ENCODE measurements at regions not wholly inside any gene's neighbourhood (a gene's known extent, or its start where the extent isn't known, plus 50 kb on each side); places are given as distances from the start of the nearest gene placed in this dataset.

DNA sequence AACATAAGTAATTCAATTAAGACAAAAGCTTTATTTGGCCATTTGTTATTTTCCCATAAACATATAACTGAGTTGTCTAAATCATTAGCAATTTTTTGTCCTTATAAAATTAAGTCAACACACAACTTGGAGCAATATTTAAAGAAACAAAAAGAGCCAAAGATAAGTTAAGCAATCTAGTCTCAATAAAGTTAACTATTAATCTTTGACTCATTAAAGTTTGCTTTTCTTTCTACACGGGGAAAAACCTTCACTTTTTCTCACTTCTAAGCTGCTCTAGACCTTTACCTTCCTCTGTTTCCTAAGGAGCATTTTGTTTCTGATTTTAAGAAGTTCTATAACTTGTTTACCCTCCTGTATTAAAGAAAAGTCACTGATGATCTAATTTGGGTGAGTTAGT, 867.1 kb upstream of the PHF14 start:
- H3K27ac ChIP-seq = peak overlapping the region; percentile 17
- TF ChIP-seq, protein P1, sequence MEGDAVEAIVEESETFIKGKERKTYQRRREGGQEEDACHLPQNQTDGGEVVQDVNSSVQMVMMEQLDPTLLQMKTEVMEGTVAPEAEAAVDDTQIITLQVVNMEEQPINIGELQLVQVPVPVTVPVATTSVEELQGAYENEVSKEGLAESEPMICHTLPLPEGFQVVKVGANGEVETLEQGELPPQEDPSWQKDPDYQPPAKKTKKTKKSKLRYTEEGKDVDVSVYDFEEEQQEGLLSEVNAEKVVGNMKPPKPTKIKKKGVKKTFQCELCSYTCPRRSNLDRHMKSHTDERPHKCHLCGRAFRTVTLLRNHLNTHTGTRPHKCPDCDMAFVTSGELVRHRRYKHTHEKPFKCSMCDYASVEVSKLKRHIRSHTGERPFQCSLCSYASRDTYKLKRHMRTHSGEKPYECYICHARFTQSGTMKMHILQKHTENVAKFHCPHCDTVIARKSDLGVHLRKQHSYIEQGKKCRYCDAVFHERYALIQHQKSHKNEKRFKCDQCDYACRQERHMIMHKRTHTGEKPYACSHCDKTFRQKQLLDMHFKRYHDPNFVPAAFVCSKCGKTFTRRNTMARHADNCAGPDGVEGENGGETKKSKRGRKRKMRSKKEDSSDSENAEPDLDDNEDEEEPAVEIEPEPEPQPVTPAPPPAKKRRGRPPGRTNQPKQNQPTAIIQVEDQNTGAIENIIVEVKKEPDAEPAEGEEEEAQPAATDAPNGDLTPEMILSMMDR (IDR thresholded peaks at IDR 0.05) = no peak
- no peak for TF ChIP-seq ZFX (IDR thresholded peaks at IDR 0.05; ENCODE audit: borderline replicate concordance)

DNA sequence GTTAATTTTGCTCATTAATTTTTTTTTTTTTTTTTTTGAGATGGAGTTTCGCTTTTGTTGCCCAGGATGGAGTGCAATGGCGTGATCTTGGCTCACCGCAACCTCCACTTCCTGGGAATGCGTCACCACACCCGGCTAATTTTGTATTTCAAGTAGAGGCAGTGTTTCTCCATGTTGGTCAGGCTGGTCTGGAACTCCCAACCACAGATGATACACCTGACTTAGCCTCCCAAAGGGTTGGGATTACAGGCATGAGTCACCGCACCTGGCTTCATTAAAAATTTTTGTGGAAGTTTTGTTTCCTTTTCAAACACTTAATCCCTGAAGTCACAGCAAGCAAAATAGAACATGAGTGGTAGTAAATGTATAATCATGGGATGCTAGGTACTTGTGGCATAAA, 857.2 kb upstream of the PHF14 start:
- TF ChIP-seq ZFX (IDR thresholded peaks at IDR 0.05; ENCODE audit: borderline replicate concordance) = no peak
- TF ChIP-seq, protein P1 (IDR thresholded peaks at IDR 0.05) = no peak
- no peak overlapping the region for H3K27ac ChIP-seq

DNA sequence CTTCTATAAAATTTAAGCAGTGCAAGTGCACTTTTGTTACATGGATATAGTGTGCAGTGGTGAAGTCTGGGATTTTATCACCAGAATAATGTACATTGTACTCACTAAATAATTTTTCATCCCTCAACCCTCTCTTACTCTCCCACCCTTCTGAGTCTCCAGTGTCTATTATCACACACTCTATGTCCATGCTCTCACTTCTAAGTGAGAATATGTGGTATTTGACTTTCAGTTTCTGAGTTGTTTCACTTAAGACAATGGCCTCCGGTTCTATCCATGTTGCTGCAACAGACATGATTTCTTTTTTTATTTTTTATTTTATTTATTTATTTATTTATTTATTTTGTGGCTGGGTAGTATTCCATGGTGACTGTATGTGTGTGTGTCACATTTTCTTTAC, 855.9 kb upstream of the PHF14 start:
- TF ChIP-seq, protein P1 (IDR thresholded peaks at IDR 0.05) = no peak
- no peak for TF ChIP-seq ZFX (IDR thresholded peaks at IDR 0.05; ENCODE audit: borderline replicate concordance)

DNA sequence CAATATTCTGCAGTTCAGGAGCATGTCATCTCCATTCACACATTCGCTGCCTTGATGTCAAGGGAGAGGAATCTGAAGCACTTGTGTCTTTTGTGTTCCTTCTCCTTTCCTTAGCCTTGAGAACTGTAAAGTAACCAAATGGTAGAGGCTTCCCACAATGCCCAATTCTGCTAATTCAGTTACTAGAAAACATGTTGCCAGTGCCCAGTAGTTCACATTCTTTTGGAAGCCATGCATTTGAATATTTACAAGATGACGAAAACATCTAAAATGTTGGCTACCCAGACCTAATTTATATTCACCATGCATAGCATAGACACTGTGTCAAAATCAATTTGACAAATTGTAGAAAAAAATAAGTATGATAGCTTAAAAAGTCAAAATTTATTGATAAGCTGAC, 852.7 kb upstream of the PHF14 start:
- H3K27ac ChIP-seq = no peak overlapping the region
- TF ChIP-seq, protein P1 (IDR thresholded peaks at IDR 0.05) = no peak
- no peak for TF ChIP-seq ZFX (IDR thresholded peaks at IDR 0.05; ENCODE audit: borderline replicate concordance)

More for the DNA sequence above, 855.9 kb upstream of the PHF14 start:
- H3K27ac ChIP-seq = no peak overlapping the region

DNA sequence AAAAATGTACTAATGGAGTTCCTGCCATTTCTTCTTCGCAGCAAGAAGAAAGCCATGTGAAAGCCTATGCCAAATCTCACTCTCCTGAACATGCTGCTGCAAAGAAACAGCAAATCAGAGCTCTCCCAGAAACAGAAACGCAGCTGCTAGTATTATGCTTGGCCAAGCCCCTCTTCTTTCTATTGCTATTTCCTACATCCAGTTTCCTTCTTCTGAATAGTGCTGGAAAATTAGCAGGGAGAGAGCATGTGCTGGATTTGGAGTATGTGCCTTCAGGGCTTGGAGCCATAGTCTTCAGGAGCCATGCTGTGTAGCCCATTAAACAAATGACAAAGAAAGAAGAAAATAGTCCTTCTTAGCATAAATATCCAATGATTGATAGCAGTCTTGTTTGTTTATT, 852.0 kb upstream of the PHF14 start:
- TF ChIP-seq ZFX (IDR thresholded peaks at IDR 0.05; ENCODE audit: borderline replicate concordance) = no peak
- TF ChIP-seq, protein P1 (IDR thresholded peaks at IDR 0.05) = no peak
- H3K27ac ChIP-seq = no peak overlapping the region

DNA sequence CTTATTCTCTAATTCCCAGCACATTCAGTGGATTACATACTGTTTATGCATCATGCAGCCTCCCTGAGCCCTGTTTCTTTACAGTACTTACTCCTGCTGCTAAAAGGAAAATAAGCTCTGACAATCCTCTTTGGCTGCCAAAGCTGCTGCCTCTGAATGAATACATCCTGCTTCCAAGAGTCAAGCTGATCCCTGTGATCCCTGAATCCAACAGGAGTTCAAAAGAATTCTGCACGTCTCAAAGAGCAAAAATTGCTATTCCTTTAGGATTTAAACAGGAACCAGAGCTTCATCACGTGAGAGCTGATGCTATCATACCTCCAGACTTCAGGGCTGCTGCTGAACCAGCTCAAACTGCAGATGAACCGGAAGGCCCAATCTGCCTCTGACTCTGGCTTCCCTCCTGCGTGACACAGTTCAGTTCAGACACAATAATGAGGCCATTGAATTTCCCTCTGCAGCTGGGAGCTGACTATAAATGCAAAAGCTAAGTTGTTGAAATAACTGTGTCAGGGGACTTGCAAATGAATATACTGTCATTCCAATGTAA, 851.0 kb upstream of the PHF14 start:
- H3K27ac ChIP-seq = no peak overlapping the region

DNA sequence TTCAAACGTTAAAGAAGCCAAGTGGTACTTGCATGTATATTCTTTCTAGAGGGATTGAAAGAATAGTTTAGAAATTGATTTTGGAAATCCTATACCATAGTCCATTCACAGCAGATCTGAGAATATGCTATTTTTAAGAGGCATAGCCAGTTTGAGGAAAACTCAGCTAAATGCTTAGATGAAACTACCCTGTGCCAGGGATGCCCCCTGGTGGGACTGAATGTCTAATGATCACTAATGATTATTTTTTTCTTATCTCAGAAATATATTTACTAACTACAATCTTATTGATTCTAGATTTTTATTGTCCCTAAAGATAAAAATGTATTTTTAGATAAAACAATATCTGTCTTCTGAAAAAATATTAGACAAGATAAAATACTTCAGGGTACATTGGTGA, 844.9 kb upstream of the PHF14 start:
- no peak overlapping the region for H3K27ac ChIP-seq
- TF ChIP-seq, protein P1 (IDR thresholded peaks at IDR 0.05) = peak; percentile 78
- TF ChIP-seq ZFX (IDR thresholded peaks at IDR 0.05; ENCODE audit: borderline replicate concordance) = no peak

More for the DNA sequence above, 851.0 kb upstream of the PHF14 start:
- TF ChIP-seq, protein P1 (IDR thresholded peaks at IDR 0.05) = no peak
- no peak for TF ChIP-seq ZFX (IDR thresholded peaks at IDR 0.05; ENCODE audit: borderline replicate concordance)
